Right lobe of liver (tissue), 6 donors: ENCODE measurements at regions not wholly inside any gene's neighbourhood (a gene's known extent, or its start where the extent isn't known, plus 50 kb on each side); places are given as distances from the start of the nearest gene placed in this dataset.

Experiments
- ATAC-seq, 4 donors: fragments of 200-7000 bp; cut with Tn5 transposase; one replicate each; pipeline ENCODE4 v1.9.1; 2020; ENCODE audit warnings: mild to moderate bottlenecking in 4 of 4, moderate library complexity in 4 of 4
- DNase-seq, 3 donors: peaks; one replicate each; pipeline ENCODE4 v3.0.0-alpha.2; 2020
- H3K27ac ChIP-seq, 3 donors: fragments of 200-600 bp; one replicate each; pipeline ENCODE4 v1.8.0; 2022
- H3K27me3 ChIP-seq, 2 donors: fragments of 200-600 bp; one replicate each; pipeline ENCODE4 v1.8.0; 2022
- H3K36me3 ChIP-seq, 4 donors: fragments of 200-600 bp; sonication (generic) in 1 of 4; one replicate each; pipeline versions ENCODE4 v1.5.1 to v1.8.0; 2017 to 2022; ENCODE audit warnings: control low read depth in 1 of 4
- H3K4me1 ChIP-seq, 4 donors: fragments of 200-600 bp; sonication (generic) in 1 of 4; one replicate each; pipeline versions ENCODE4 v1.5.1 to v1.8.0; 2017 to 2022; ENCODE audit warnings: control low read depth in 1 of 4
- H3K4me3 ChIP-seq, 3 donors: fragments of 200-600 bp; one replicate each; pipeline ENCODE4 v1.8.0; 2022
- H3K9me3 ChIP-seq, 4 donors: fragments of 200-600 bp; sonication (generic) in 1 of 4; one replicate each; pipeline versions ENCODE4 v1.5.1 to v1.8.0; 2017 to 2022; ENCODE audit warnings: control low read depth in 1 of 4
- POLR2A ChIP-seq: fragments of 450-650 bp; IDR thresholded peaks from one replicate; pipeline ENCODE4 v1.6.1; 2017; ENCODE audit warnings: antibody characterized with exemption, mild to moderate bottlenecking
- WGBS: methylation state at CpG from one replicate; pipeline ENCODE4 v1.1.6; 2018; ENCODE audit warnings: low coverage, low lambda C conversion rate; ENCODE audit not compliant: insufficient coverage; ENCODE audit errors: missing lambda C conversion rate; 5-methylcytosine and 5-hydroxymethylcytosine counted together
- intact Hi-C, 2 donors: fragments of 100-400 bp; cut with DNase I; formaldehyde crosslinking; loops; one replicate each; pipeline versions ENCODE4 v1.11.2 to v1.14.1; 2022
- TF ChIP-seq, protein P1 (sequence below), 4 donors: fragments of 200-600 bp in 3 of 4; fragments of 450-650 bp in 1 of 4; IDR thresholded peaks; one replicate each; pipeline versions ENCODE4 v1.5.1 to v1.8.0; 2016 to 2022; ENCODE audit warnings: antibody characterized with exemption in 4 of 4, mild to moderate bottlenecking in 2 of 4
- donor health status: DM: no; HTN: yes; CAD: no.
- donor health status: DM: no; HTN: no; CAD: no.
- donor health status: DM: no; HTN: no; CAD: no.
- donor health status: DM: no; HTN: yes; CAD: no.
- donor health status: DM: no; HTN: yes; CAD: no.

DNA sequence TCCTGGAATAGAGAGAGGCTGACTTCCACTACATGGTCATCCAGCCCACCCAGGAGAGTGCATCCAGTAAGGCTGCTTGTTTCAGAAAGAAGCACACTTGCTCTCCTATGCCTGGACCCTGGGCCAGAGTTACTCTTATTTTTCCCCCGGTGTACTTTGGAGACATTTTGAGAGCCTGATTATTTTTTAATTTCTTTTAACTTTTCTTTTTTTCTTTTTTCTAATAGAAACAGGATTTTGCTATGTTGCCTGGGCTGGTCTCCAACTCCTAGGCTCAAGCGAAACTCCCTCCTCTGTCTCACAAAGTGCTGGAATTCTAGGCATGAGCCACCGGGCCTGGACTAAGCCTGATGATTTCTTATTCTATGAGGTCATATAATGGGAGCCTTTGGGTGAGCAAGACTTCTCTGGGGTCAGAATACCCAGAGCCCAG, 62.2 kb downstream of the RPL37A start:
- H3K4me3 ChIP-seq: no peak overlapping the region
- peaks cover 0 to 8% (median 0%) of the 10 kb centered on the region in 4 donors for H3K4me1 ChIP-seq
- peak in 2 of 4 donors; percentile 42 to 81 for ATAC-seq
- TF ChIP-seq, protein P1, sequence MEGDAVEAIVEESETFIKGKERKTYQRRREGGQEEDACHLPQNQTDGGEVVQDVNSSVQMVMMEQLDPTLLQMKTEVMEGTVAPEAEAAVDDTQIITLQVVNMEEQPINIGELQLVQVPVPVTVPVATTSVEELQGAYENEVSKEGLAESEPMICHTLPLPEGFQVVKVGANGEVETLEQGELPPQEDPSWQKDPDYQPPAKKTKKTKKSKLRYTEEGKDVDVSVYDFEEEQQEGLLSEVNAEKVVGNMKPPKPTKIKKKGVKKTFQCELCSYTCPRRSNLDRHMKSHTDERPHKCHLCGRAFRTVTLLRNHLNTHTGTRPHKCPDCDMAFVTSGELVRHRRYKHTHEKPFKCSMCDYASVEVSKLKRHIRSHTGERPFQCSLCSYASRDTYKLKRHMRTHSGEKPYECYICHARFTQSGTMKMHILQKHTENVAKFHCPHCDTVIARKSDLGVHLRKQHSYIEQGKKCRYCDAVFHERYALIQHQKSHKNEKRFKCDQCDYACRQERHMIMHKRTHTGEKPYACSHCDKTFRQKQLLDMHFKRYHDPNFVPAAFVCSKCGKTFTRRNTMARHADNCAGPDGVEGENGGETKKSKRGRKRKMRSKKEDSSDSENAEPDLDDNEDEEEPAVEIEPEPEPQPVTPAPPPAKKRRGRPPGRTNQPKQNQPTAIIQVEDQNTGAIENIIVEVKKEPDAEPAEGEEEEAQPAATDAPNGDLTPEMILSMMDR (IDR thresholded peaks at IDR 0.05): no peak
- TF ChIP-seq POLR2A: no peak
- no peaks in the 10 kb centered on the region for H3K27me3 ChIP-seq
- intact Hi-C loops: no loop called here
- peak overlapping the region in 1 of 3 donors; percentile 18 for H3K27ac ChIP-seq
- 67% methylated on average over 3 of the region's 3 CpGs for WGBS
- H3K9me3 ChIP-seq: no peaks in the 10 kb centered on the region
- no peak for DNase-seq
- no peaks in the 10 kb centered on the region for H3K36me3 ChIP-seq

DNA sequence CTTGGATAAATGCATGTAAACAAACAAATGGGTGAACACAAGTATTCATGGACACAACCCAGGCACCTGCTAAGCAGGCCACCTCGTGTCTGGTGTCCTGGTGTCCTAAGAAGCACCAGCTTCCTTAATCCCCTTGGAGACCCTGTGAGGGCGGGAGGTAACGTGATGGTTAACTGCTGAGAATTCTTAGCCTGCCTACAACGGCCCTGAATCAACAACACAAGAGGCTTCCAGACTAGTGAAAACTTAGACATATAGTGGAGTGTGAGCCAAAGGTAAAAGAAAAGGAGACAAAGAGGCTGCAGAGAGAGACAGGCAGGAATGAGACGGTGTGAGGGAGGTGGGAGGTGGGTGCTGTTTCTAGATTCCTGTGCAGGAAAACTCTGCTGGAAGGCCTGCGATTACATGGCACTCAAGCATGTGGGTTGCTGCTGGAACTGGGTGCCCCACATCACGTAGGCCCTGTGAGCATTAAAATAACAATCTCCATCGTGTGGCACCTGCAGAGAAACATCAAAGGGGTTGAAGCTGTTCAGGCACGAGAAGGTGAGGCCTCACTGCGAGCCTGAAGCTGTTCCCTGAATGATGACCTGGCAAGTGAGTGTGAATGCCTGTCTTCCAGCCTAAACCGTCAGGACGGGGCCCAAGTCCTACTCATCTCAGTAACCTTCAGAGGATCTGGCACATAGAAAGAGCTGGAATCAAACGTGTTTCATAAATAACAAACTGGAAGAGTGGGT, 64.2 kb downstream of the RPL37A start:
- Histone ChIP-seq H3K4me1 (peaks cover 0 to 13% (median 0%) of the 10 kb centered on the region in 4 donors), H3K9me3 (no peaks in the 10 kb centered on the region), H3K27me3 (no peaks in the 10 kb centered on the region), H3K27ac (no peak overlapping the region), H3K36me3 (no peaks in the 10 kb centered on the region), H3K4me3 (no peak overlapping the region)
- no peak for TF ChIP-seq POLR2A
- TF ChIP-seq, protein P1 (IDR thresholded peaks at IDR 0.05): no peak
- ATAC-seq (no peak), DNase-seq (no peak)
- WGBS: 84% methylated on average over 10 of the region's 13 CpGs
- intact Hi-C loops: no loop called here

DNA sequence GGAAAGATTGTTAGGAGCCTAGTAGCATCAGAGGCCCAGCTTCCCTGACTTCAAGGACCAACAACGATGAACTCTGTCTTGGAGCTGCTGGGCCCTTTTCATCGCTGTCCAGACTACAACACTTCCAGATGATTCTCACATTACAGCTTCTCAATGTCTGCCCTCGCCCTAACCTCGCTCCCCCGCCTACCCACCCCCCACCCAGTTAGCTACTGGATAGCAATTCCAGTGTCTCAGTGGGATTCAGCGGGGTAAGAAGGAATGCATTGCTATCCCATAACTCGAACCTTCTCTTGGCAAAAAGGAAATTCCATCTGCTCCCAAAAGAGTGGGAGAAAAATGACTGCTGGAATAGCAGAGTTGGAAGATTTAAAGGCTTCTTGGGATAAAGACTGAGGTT, 65.0 kb downstream of the RPL37A start:
- no peak overlapping the region for H3K27ac ChIP-seq
- intact Hi-C loops: no loop called here
- peaks cover 0 to 20% (median 0%) of the 10 kb centered on the region in 4 donors for H3K4me1 ChIP-seq
- H3K9me3 ChIP-seq: no peaks in the 10 kb centered on the region
- DNase-seq: no peak
- ATAC-seq: no peak
- H3K4me3 ChIP-seq: no peak overlapping the region
- no peaks in the 10 kb centered on the region for H3K27me3 ChIP-seq
- WGBS: 88% methylated on average over 5 of the region's 7 CpGs
- no peaks in the 10 kb centered on the region for H3K36me3 ChIP-seq
- TF ChIP-seq, protein P1 (IDR thresholded peaks at IDR 0.05): no peak
- TF ChIP-seq POLR2A: no peak

DNA sequence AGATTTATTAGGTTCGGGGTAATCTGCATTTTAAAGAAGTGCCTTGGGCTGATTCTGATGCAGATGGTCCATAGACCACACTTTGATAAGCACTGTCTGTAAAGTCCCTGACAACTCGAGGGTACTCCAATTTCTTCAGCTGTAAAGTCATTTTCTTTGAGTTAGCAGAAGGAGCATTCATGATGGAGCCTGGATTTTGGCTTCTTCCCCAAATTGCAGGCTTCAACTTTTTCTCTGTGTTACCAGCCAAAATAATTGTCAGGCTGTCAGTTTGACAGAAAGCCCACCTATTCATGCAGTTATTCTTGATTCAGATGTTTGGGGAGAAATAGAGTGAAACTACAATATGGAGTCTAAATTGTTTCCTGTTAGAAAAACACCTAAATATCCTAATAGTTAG, 66.0 kb downstream of the RPL37A start:
- TF ChIP-seq, protein P1 (IDR thresholded peaks at IDR 0.05): no peak
- Histone ChIP-seq H3K9me3 (no peaks in the 10 kb centered on the region), H3K36me3 (no peaks in the 10 kb centered on the region), H3K27ac (no peak overlapping the region), H3K4me3 (no peak overlapping the region), H3K4me1 (peaks cover 0 to 20% (median 0%) of the 10 kb centered on the region in 4 donors), H3K27me3 (no peaks in the 10 kb centered on the region)
- DNase-seq (no peak), ATAC-seq (no peak)
- WGBS: 83% methylated on average over 2 of the region's 2 CpGs
- intact Hi-C loops: no loop called here
